IMR-90 (cell line): ENCODE measurements at regions not wholly inside any gene's neighbourhood (a gene's known extent, or its start where the extent isn't known, plus 50 kb on each side); places are given as distances from the start of the nearest gene placed in this dataset.
"Not testable (repeated sequence)": the region's sequence is repeated elsewhere in the genome, so short reads cannot be mapped to it uniquely, and the experiment has no call there.

Source experiments
- ATAC-seq: fragments of 200-7000 bp; cut with Tn5 transposase; 2 replicates; pipeline ENCODE4 v1.9.1; 2020; ENCODE audit warnings: low read depth, mild to moderate bottlenecking, moderate library complexity
- BruUV-seq: library from RNA; stranded (reverse); fragments of 400-500 nt; replicated peaks from 2 replicates; lab custom pipeline; 2021; lab: Mats Ljungman, UMichigan
- CTCF ChIA-PET: fragments of 300-600 bp; formaldehyde crosslinking; extraction: SDS; loops from one replicate; lab custom pipeline; 2021; ENCODE audit warnings: antibody characterized with exemption; lab: Yijun Ruan, JAX
- POLR2A ChIA-PET: fragments of 300-600 bp; sonication (Branson Sonifier 250); formaldehyde crosslinking; loops from one replicate; lab custom pipeline; 2022; ENCODE audit warnings: antibody characterized with exemption; ENCODE audit not compliant: unreplicated experiment; lab: Charles Lee
- DNase-seq: peaks from one replicate; pipeline ENCODE4 v3.0.0; 2013
- H2AFZ ChIP-seq: replicated peaks from 2 replicates; pipeline ENCODE3; 2013; ENCODE audit warnings: low read length, mild to moderate bottlenecking; ENCODE audit not compliant: poor library complexity
- H2AK5ac ChIP-seq: 2 replicates; pipeline ENCODE4 v1.6.1; 2013; ENCODE audit warnings: low read depth, low read length, inconsistent platforms
- H2AK9ac ChIP-seq: replicated peaks from 2 replicates; pipeline ENCODE3; 2013; ENCODE audit warnings: mild to moderate bottlenecking, low read depth, low read length, moderate library complexity; ENCODE audit not compliant: poor library complexity
- H2BK120ac ChIP-seq: 2 replicates; pipeline ENCODE4 v1.6.1; 2013; ENCODE audit warnings: low read depth, low read length, inconsistent platforms
- H2BK15ac ChIP-seq: 3 replicates; pipeline ENCODE4 v1.6.1; 2013; ENCODE audit warnings: low read depth, low read length, inconsistent platforms
- H2BK20ac ChIP-seq: 2 replicates; pipeline ENCODE4 v1.6.1; 2013; ENCODE audit warnings: low read depth, mild to moderate bottlenecking, inconsistent platforms, low read length, moderate library complexity
- H2BK5ac ChIP-seq: 2 replicates; pipeline ENCODE4 v1.6.1; 2013; ENCODE audit warnings: mild to moderate bottlenecking, low read depth, low read length, inconsistent platforms; ENCODE audit not compliant: poor library complexity, severe bottlenecking
- H3K14ac ChIP-seq: replicated peaks from 2 replicates; pipeline ENCODE4 v1.6.1; 2013; ENCODE audit warnings: low read depth, low read length, inconsistent platforms
- H3K18ac ChIP-seq: 2 replicates; pipeline ENCODE4 v1.6.1; 2013; ENCODE audit warnings: low read depth, low read length, control low read depth
- H3K23ac ChIP-seq: 2 replicates; pipeline ENCODE4 v1.6.1; 2013; ENCODE audit warnings: low read depth, low read length, inconsistent platforms
- H3K27ac ChIP-seq: 2 replicates; pipeline ENCODE4 v1.5.1; 2013; ENCODE audit warnings: mild to moderate bottlenecking, control low read depth, low read length; ENCODE audit not compliant: insufficient read depth
- H3K27me3 ChIP-seq: 2 replicates; pipeline ENCODE4 v1.6.1; 2013; ENCODE audit warnings: low read length; ENCODE audit not compliant: control insufficient read depth, insufficient read depth
- H3K36me3 ChIP-seq: 2 replicates; pipeline ENCODE4 v1.6.1; 2013; ENCODE audit warnings: low read length, mixed read lengths; ENCODE audit not compliant: control insufficient read depth, insufficient read depth
- H3K4ac ChIP-seq: 2 replicates; pipeline ENCODE4 v1.6.1; 2013; ENCODE audit warnings: low read depth, low read length, inconsistent platforms
- H3K4me1 ChIP-seq: 2 replicates; pipeline ENCODE4 v1.6.1; 2013; ENCODE audit warnings: low read length, mixed read lengths; ENCODE audit not compliant: control insufficient read depth, insufficient read depth
- H3K4me2 ChIP-seq: 2 replicates; pipeline ENCODE4 v1.6.1; 2013; ENCODE audit warnings: low read depth, mild to moderate bottlenecking, control low read depth, low read length, moderate library complexity
- H3K4me3 ChIP-seq: 2 replicates; pipeline ENCODE4 v1.5.1; 2013; ENCODE audit warnings: low read depth, mild to moderate bottlenecking, control low read depth, low read length, moderate library complexity; ENCODE audit not compliant: insufficient read depth
- H3K56ac ChIP-seq: 2 replicates; pipeline ENCODE4 v1.6.1; 2013; ENCODE audit warnings: low read length, inconsistent platforms; ENCODE audit not compliant: insufficient read depth; ENCODE audit errors: extremely low read depth
- H3K79me1 ChIP-seq, 2 experiments: 2 replicates each; pipeline ENCODE4 v1.6.1; 2013; ENCODE audit warnings: low read length in 2 of 2, inconsistent platforms in 1 of 2, low read depth in 1 of 2
- H3K9ac ChIP-seq: 2 replicates; pipeline ENCODE4 v1.6.1; 2013; ENCODE audit warnings: low read depth, low read length, control low read depth
- H3K9me1 ChIP-seq: 2 replicates; pipeline ENCODE4 v1.6.1; 2013; ENCODE audit warnings: low read length, inconsistent platforms; ENCODE audit not compliant: insufficient read depth
- H3K9me3 ChIP-seq: 2 replicates; pipeline ENCODE4 v1.6.1; 2013; ENCODE audit warnings: low read length; ENCODE audit not compliant: control insufficient read depth, insufficient read depth
- H4K20me1 ChIP-seq: 2 replicates; pipeline ENCODE4 v1.6.1; 2013; ENCODE audit warnings: low read length, inconsistent platforms; ENCODE audit not compliant: insufficient read depth
- H4K5ac ChIP-seq: 2 replicates; pipeline ENCODE4 v1.6.1; 2013; ENCODE audit warnings: mild to moderate bottlenecking, low read depth, low read length, control low read depth
- H4K8ac ChIP-seq, 2 experiments: 2 replicates each; pipeline ENCODE4 v1.6.1; 2013; ENCODE audit warnings: low read depth in 2 of 2, low read length in 2 of 2, control low read depth in 1 of 2, inconsistent platforms in 1 of 2
- H4K91ac ChIP-seq: 2 replicates; pipeline ENCODE4 v1.6.1; 2013; ENCODE audit warnings: low read depth, low read length, inconsistent platforms; ENCODE audit not compliant: insufficient read depth
- CEBPB ChIP-seq: IDR thresholded peaks from 2 replicates; pipeline ENCODE4 v1.6.1; 2012; ENCODE audit warnings: low read depth, low read length, improper control_type of control experiment
- MAZ ChIP-seq: IDR thresholded peaks from 2 replicates; pipeline ENCODE4 v1.6.1; 2012; ENCODE audit warnings: low read depth, mild to moderate bottlenecking, low read length, improper control_type of control experiment, moderate library complexity, borderline replicate concordance
- MXI1 ChIP-seq: IDR thresholded peaks from 2 replicates; pipeline ENCODE4 v1.6.1; 2012; ENCODE audit warnings: low read depth, mild to moderate bottlenecking, low read length, moderate library complexity, borderline replicate concordance
- NFE2L2 ChIP-seq: fragments of 150-350 bp; IDR thresholded peaks from 2 replicates; pipeline ENCODE4 v1.6.1; 2016; ENCODE audit warnings: low read depth, mild to moderate bottlenecking, low read length
- RFX5 ChIP-seq: IDR thresholded peaks from 2 replicates; pipeline ENCODE4 v1.8.0; 2012; ENCODE audit warnings: low read depth, mild to moderate bottlenecking, low read length, moderate library complexity
- WGBS, 2 experiments: methylation state at CpG; one replicate each; pipeline versions ENCODE4 v1.1.5 to v1.1.7; 2013; ENCODE audit warnings: missing lambda C conversion rate in 2 of 2; ENCODE audit not compliant: insufficient read length in 1 of 2; ENCODE audit errors: extremely low coverage in 2 of 2; 5-methylcytosine and 5-hydroxymethylcytosine counted together
- dilution Hi-C: fragments of 300-500 bp; cut with HindIII; formaldehyde crosslinking; loops from one replicate; pipeline ENCODE4 v1.14.3; 2018; ENCODE audit warnings: low sequenced_read_pairs; ENCODE audit not compliant: unreplicated experiment
- in situ Hi-C: fragments of 300-500 bp; cut with MboI; formaldehyde crosslinking; loops from 3 replicates; pipeline ENCODE4 v1.14.3; 2019; ENCODE audit warnings: low sequenced_read_pairs, inconsistent platforms, mixed read lengths
- intact Hi-C: fragments of 100-400 bp; cut with micrococcal nuclease; formaldehyde crosslinking; loops from 2 replicates; pipeline ENCODE4 v1.10.0; 2022
- TF ChIP-seq, protein P1 (sequence below): fragments of 150-350 bp; IDR thresholded peaks from 2 replicates; pipeline ENCODE4 v1.6.1; 2017; ENCODE audit warnings: mild to moderate bottlenecking, antibody characterized with exemption, low read length, low read depth

DNA sequence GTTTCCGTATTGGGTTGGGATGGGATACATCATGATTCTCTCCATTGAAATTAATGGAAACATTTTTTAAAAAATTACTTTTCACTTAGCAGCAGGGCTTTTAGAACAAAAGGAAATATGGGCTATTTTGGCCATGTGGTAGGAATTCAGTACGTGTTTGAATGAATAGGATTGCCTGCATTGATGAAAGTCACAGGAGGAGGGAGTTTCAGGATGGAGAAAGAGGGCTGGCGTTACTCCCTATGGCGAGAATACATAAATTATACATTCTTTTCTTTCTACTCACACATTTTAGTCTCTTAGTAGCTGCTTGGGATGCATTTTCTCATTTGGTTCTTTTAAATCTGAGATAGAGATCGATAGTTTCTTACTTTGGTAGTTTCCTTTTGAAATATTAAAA is 100.3 kb upstream of the PDHA1 start:
- Histone ChIP-seq H3K14ac (no peak overlapping the region), H2AFZ (no peak overlapping the region), H2AK5ac (no peak overlapping the region), H3K4me2 (no peak overlapping the region), H2BK120ac (no peak overlapping the region), H3K4ac (no peak overlapping the region), H4K5ac (no peak overlapping the region), H3K79me1 (no peaks in the 10 kb centered on the region), H2BK5ac (no peak overlapping the region), H3K9ac (no peak overlapping the region), H3K18ac (no peak overlapping the region), H3K27me3 (no peaks in the 10 kb centered on the region), H3K9me3 (0 out of 2 replicates have a peak, but pooled peaks cover 3% of the 10 kb centered on the region), H4K20me1 (no peaks in the 10 kb centered on the region), H3K27ac (no peak overlapping the region), H3K56ac (no peak overlapping the region), H2BK20ac (no peak overlapping the region), H4K8ac (no peak overlapping the region), H3K4me1 (no peaks in the 10 kb centered on the region), H3K23ac (no peak overlapping the region), H3K4me3 (no peak overlapping the region), H4K91ac (no peak overlapping the region), H3K36me3 (no peaks in the 10 kb centered on the region), H2BK15ac (no peak overlapping the region), H3K9me1 (no peaks in the 10 kb centered on the region), H2AK9ac (no peak overlapping the region)
- dilution Hi-C loops (no loop called here), intact Hi-C loops (no loop called here), in situ Hi-C loops (no loop called here)
- BruUV-seq, result no TSS peak
- WGBS, 2 experiments, result no CpG with 5 or more reads among the region's 5 CpGs
- TF ChIP-seq, protein P1, sequence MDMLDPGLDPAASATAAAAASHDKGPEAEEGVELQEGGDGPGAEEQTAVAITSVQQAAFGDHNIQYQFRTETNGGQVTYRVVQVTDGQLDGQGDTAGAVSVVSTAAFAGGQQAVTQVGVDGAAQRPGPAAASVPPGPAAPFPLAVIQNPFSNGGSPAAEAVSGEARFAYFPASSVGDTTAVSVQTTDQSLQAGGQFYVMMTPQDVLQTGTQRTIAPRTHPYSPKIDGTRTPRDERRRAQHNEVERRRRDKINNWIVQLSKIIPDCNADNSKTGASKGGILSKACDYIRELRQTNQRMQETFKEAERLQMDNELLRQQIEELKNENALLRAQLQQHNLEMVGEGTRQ, result no peak
- TF ChIP-seq NFE2L2, result no peak
- no peak for TF ChIP-seq MXI1
- TF ChIP-seq MAZ, result no peak
- TF ChIP-seq CEBPB, result no peak
- no peak for TF ChIP-seq RFX5
- ChIA-PET POLR2A (no interaction called here), CTCF (no interaction called here)
- no peak for ATAC-seq
- no peak for DNase-seq

DNA sequence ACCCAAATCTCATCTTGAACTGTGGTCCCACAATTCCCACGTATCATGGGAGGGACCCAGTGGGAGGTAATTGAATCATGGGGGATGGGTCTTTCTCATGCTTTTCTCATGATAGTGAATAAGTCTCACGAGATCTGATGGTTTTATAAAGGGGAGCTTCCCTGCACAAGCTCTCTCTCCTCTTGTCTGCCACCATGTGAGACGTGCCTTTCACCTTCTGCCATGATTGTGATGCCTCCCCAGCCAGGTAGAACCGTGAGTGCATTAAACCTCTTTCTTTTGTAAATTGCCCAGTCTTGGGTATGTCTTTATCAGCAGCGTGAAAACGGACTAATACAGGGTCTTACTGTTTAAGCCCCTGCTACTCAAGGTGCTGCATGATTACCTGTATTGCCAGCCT is 98.8 kb upstream of the PDHA1 start:
- H2AK9ac ChIP-seq, H3K9ac ChIP-seq, H4K5ac ChIP-seq, H2BK5ac ChIP-seq, H3K9me3 ChIP-seq, H3K27me3 ChIP-seq, H2AK5ac ChIP-seq, H3K23ac ChIP-seq, H3K36me3 ChIP-seq, H3K4me1 ChIP-seq, H3K4me2 ChIP-seq, H3K56ac ChIP-seq, dilution Hi-C loops, H2BK20ac ChIP-seq, H4K8ac ChIP-seq, H2BK15ac ChIP-seq, intact Hi-C loops, H4K91ac ChIP-seq, ATAC-seq, POLR2A ChIA-PET, H2BK120ac ChIP-seq, DNase-seq, H4K20me1 ChIP-seq, H3K79me1 ChIP-seq, H3K4ac ChIP-seq, in situ Hi-C loops, H3K18ac ChIP-seq, BruUV-seq, H3K27ac ChIP-seq, H3K14ac ChIP-seq, H3K4me3 ChIP-seq, H3K9me1 ChIP-seq, H2AFZ ChIP-seq, CTCF ChIA-PET: not testable (repeated sequence)
- WGBS, 2 experiments, result 51% methylated on average over 3 of the region's 6 CpGs; no CpG with 5 or more reads in 1 of the 2 experiments
